T-helper 1 cell treated with Interleukin-12 subunit alpha and Interleukin-12 subunit beta and Interleukin-4 antibody, amounts not matched to agents 30 ng/mL and 1 ng/mL, for 36 hours (primary cell): ENCODE measurements at regions not wholly inside any gene's neighbourhood (a gene's known extent, or its start where the extent isn't known, plus 50 kb on each side); places are given as distances from the start of the nearest gene placed in this dataset.

Source experiments
- intact Hi-C: fragments of 100-400 bp; cut with micrococcal nuclease; formaldehyde crosslinking; loops from one replicate; pipeline ENCODE4 v1.15.1; 2024

GRCh38 chr10:113459626-113460280 is 93.1 kb upstream of the HABP2 start:
- intact Hi-C loops, result no loop called here

- intact Hi-C loops, result no loop called here
Measured at GRCh38 chr10:113463083-113463482, 89.8 kb upstream of the HABP2 start.

- intact Hi-C loops, result no loop called here
Measured at GRCh38 chr10:113463777-113464176, 89.1 kb upstream of the HABP2 start.

- intact Hi-C loops, result no loop called here
Measured at GRCh38 chr10:113469796-113470195, 83.1 kb upstream of the HABP2 start.

- intact Hi-C loops, result no loop called here
Measured at GRCh38 chr10:113470372-113471240, 82.2 kb upstream of the HABP2 start.

GRCh38 chr10:113471241-113471996 is 81.4 kb upstream of the HABP2 start:
- intact Hi-C loops, result no loop called here

- intact Hi-C loops, result no loop called here
Measured at GRCh38 chr10:113473011-113473410, 79.8 kb upstream of the HABP2 start.

- intact Hi-C loops, result no loop called here
Measured at GRCh38 chr10:113473851-113474250, 79.0 kb upstream of the HABP2 start.

- intact Hi-C loops, result no loop called here
Measured at GRCh38 chr10:113474752-113475151, 78.1 kb upstream of the HABP2 start.

- intact Hi-C loops, result no loop called here
Measured at GRCh38 chr10:113475381-113475807, 77.5 kb upstream of the HABP2 start.

GRCh38 chr10:113476191-113476590 is 76.7 kb upstream of the HABP2 start:
- intact Hi-C loops, result no loop called here

- intact Hi-C loops, result no loop called here
Measured at GRCh38 chr10:113476673-113477072, 76.2 kb upstream of the HABP2 start.

GRCh38 chr10:113477451-113477850 is 75.4 kb upstream of the HABP2 start:
- intact Hi-C loops, result no loop called here

- intact Hi-C loops, result no loop called here
Measured at GRCh38 chr10:113479346-113480080, 73.3 kb upstream of the HABP2 start.

GRCh38 chr10:113480081-113480360 is 72.8 kb upstream of the HABP2 start:
- intact Hi-C loops, result no loop called here

GRCh38 chr10:113480851-113481502 is 71.9 kb upstream of the HABP2 start:
- intact Hi-C loops, result no loop called here

GRCh38 chr10:113484487-113484886 is 68.4 kb upstream of the HABP2 start:
- intact Hi-C loops, result no loop called here

GRCh38 chr10:113485736-113486135 is 67.1 kb upstream of the HABP2 start:
- intact Hi-C loops, result no loop called here

- intact Hi-C loops, result no loop called here
Measured at GRCh38 chr10:113486531-113486930, 66.3 kb upstream of the HABP2 start.

GRCh38 chr10:113487154-113487553 is 65.7 kb upstream of the HABP2 start:
- intact Hi-C loops, result no loop called here

GRCh38 chr10:113488186-113488585 is 64.7 kb upstream of the HABP2 start:
- intact Hi-C loops, result no loop called here
